Adipocyte (in vitro differentiated cells): ENCODE measurements at regions not wholly inside any gene's neighbourhood (a gene's known extent, or its start where the extent isn't known, plus 50 kb on each side); places are given as distances from the start of the nearest gene placed in this dataset.

Experiments
- DNase-seq: peaks from one replicate; pipeline ENCODE4 v3.0.0-alpha.2; 2015; ENCODE audit warnings: low read depth
- H3K27me3 ChIP-seq: replicated peaks from 2 replicates; pipeline ENCODE4 v1.7.0; 2013; ENCODE audit warnings: mild to moderate bottlenecking, low read length, moderate library complexity; ENCODE audit not compliant: control insufficient read depth, insufficient read depth
- H3K36me3 ChIP-seq: 2 replicates; pipeline ENCODE4 v1.7.0; 2013; ENCODE audit warnings: low read length, mild to moderate bottlenecking, moderate library complexity; ENCODE audit not compliant: control insufficient read depth, insufficient read depth, severe bottlenecking
- H3K4me1 ChIP-seq: 2 replicates; pipeline ENCODE4 v1.7.0; 2013; ENCODE audit warnings: mild to moderate bottlenecking, low read length, moderate library complexity; ENCODE audit not compliant: control insufficient read depth, insufficient read depth
- H3K4me3 ChIP-seq: 2 replicates; pipeline ENCODE4 v1.7.0; 2013; ENCODE audit warnings: mild to moderate bottlenecking, low read length, moderate library complexity
- H3K9ac ChIP-seq: 2 replicates; pipeline ENCODE4 v1.7.0; 2013; ENCODE audit warnings: mild to moderate bottlenecking, low read length, moderate library complexity
- H3K9me3 ChIP-seq: 2 replicates; pipeline ENCODE4 v1.7.0; 2013; ENCODE audit warnings: mild to moderate bottlenecking, low read length, moderate library complexity; ENCODE audit not compliant: control insufficient read depth

GRCh38 chr1:244241438-244241837 lies 190.4 kb downstream of the ZBTB18 start:
- Histone ChIP-seq H3K36me3 (no peaks in the 10 kb centered on the region), H3K4me3 (no peak overlapping the region), H3K9ac (no peak overlapping the region), H3K27me3 (no peaks in the 10 kb centered on the region), H3K4me1 (no peaks in the 10 kb centered on the region), H3K9me3 (no peaks in the 10 kb centered on the region)
- no peak for DNase-seq

GRCh38 chr1:244242446-244242845 lies 191.4 kb downstream of the ZBTB18 start:
- no peak overlapping the region for H3K9ac ChIP-seq
- H3K4me3 ChIP-seq: no peak overlapping the region
- H3K36me3 ChIP-seq: no peaks in the 10 kb centered on the region
- no peaks in the 10 kb centered on the region for H3K9me3 ChIP-seq
- DNase-seq: no peak
- no peaks in the 10 kb centered on the region for H3K27me3 ChIP-seq
- no peaks in the 10 kb centered on the region for H3K4me1 ChIP-seq

- no peak for DNase-seq
- Histone ChIP-seq H3K4me3 (no peak overlapping the region), H3K9me3 (no peaks in the 10 kb centered on the region), H3K36me3 (no peaks in the 10 kb centered on the region), H3K4me1 (no peaks in the 10 kb centered on the region), H3K27me3 (no peaks in the 10 kb centered on the region), H3K9ac (no peak overlapping the region)
These were observed 195.3 kb downstream of the ZBTB18 start for GRCh38 chr1:244246334-244246733.

GRCh38 chr1:244248426-244248825 lies 197.3 kb downstream of the ZBTB18 start:
- Histone ChIP-seq H3K36me3 (no peaks in the 10 kb centered on the region), H3K9ac (no peak overlapping the region), H3K4me1 (no peaks in the 10 kb centered on the region), H3K9me3 (no peaks in the 10 kb centered on the region), H3K27me3 (peaks cover under 1% of the 10 kb centered on the region), H3K4me3 (no peak overlapping the region)
- DNase-seq: no peak

- H3K9ac ChIP-seq: no peak overlapping the region
- peaks cover 2% of the 10 kb centered on the region for H3K27me3 ChIP-seq
- DNase-seq: no peak
- no peak overlapping the region for H3K4me3 ChIP-seq
- no peaks in the 10 kb centered on the region for H3K4me1 ChIP-seq
- H3K9me3 ChIP-seq: no peaks in the 10 kb centered on the region
- H3K36me3 ChIP-seq: no peaks in the 10 kb centered on the region
These were observed 199.5 kb downstream of the ADSS2 start for GRCh38 chr1:244252211-244252610.

GRCh38 chr1:244254467-244254866 lies 197.2 kb downstream of the ADSS2 start:
- H3K4me3 ChIP-seq: no peak overlapping the region
- peaks cover 9% of the 10 kb centered on the region for H3K27me3 ChIP-seq
- DNase-seq: no peak
- H3K4me1 ChIP-seq: no peaks in the 10 kb centered on the region
- no peak overlapping the region for H3K9ac ChIP-seq
- no peaks in the 10 kb centered on the region for H3K36me3 ChIP-seq
- H3K9me3 ChIP-seq: no peaks in the 10 kb centered on the region

GRCh38 chr1:244255426-244255965 lies 196.2 kb downstream of the ADSS2 start:
- no peak for DNase-seq
- Histone ChIP-seq H3K9ac (no peak overlapping the region), H3K4me3 (no peak overlapping the region), H3K9me3 (no peaks in the 10 kb centered on the region), H3K4me1 (no peaks in the 10 kb centered on the region), H3K36me3 (no peaks in the 10 kb centered on the region), H3K27me3 (peaks cover 9% of the 10 kb centered on the region)

GRCh38 chr1:244256086-244256676 lies 195.5 kb downstream of the ADSS2 start:
- no peak overlapping the region for H3K9ac ChIP-seq
- peaks cover 9% of the 10 kb centered on the region for H3K27me3 ChIP-seq
- no peaks in the 10 kb centered on the region for H3K36me3 ChIP-seq
- no peaks in the 10 kb centered on the region for H3K4me1 ChIP-seq
- H3K4me3 ChIP-seq: no peak overlapping the region
- no peak for DNase-seq
- H3K9me3 ChIP-seq: no peaks in the 10 kb centered on the region

GRCh38 chr1:244264163-244264562 lies 187.5 kb downstream of the ADSS2 start:
- no peak overlapping the region for H3K9ac ChIP-seq
- no peak for DNase-seq
- peaks cover 3% of the 10 kb centered on the region for H3K27me3 ChIP-seq
- H3K36me3 ChIP-seq: no peaks in the 10 kb centered on the region
- no peak overlapping the region for H3K4me3 ChIP-seq
- no peaks in the 10 kb centered on the region for H3K9me3 ChIP-seq
- H3K4me1 ChIP-seq: no peaks in the 10 kb centered on the region

GRCh38 chr1:244265507-244265906 lies 186.2 kb downstream of the ADSS2 start:
- Histone ChIP-seq H3K9me3 (peaks cover 5% of the 10 kb centered on the region), H3K4me3 (no peak overlapping the region), H3K36me3 (no peaks in the 10 kb centered on the region), H3K27me3 (peaks cover 3% of the 10 kb centered on the region), H3K4me1 (no peaks in the 10 kb centered on the region), H3K9ac (no peak overlapping the region)
- no peak for DNase-seq

GRCh38 chr1:244269169-244269568 lies 182.5 kb downstream of the ADSS2 start:
- Histone ChIP-seq H3K9ac (no peak overlapping the region), H3K4me3 (no peak overlapping the region), H3K9me3 (peaks cover 11% of the 10 kb centered on the region), H3K27me3 (peaks cover under 1% of the 10 kb centered on the region), H3K36me3 (no peaks in the 10 kb centered on the region), H3K4me1 (peaks cover 15% of the 10 kb centered on the region)
- DNase-seq: no peak

- Histone ChIP-seq H3K9me3 (peaks cover 11% of the 10 kb centered on the region), H3K36me3 (no peaks in the 10 kb centered on the region), H3K4me3 (no peak overlapping the region), H3K4me1 (peaks cover 18% of the 10 kb centered on the region), H3K27me3 (no peaks in the 10 kb centered on the region), H3K9ac (no peak overlapping the region)
- no peak for DNase-seq
These were observed 180.7 kb downstream of the ADSS2 start for GRCh38 chr1:244271004-244271403.
